Mucosa of descending colon (tissue), 3 donors: ENCODE measurements at regions not wholly inside any gene's neighbourhood (a gene's known extent, or its start where the extent isn't known, plus 50 kb on each side); places are given as distances from the start of the nearest gene placed in this dataset.

Source experiments
- ATAC-seq: fragments of 200-7000 bp; cut with Tn5 transposase; one replicate; pipeline ENCODE4 v1.9.1; 2020; ENCODE audit warnings: mild to moderate bottlenecking, moderate library complexity
- DNase-seq, 3 donors: peaks; one replicate each; pipeline ENCODE4 v3.0.0-alpha.2; 2020
- H3K36me3 ChIP-seq: fragments of 200-600 bp; one replicate; pipeline ENCODE4 v1.8.0; 2021; ENCODE audit warnings: low read depth, mild to moderate bottlenecking
- H3K4me1 ChIP-seq: fragments of 200-600 bp; one replicate; pipeline ENCODE4 v1.8.0; 2021; ENCODE audit warnings: low read depth, mild to moderate bottlenecking
- H3K4me3 ChIP-seq: fragments of 200-600 bp; one replicate; pipeline ENCODE4 v1.8.0; 2021; ENCODE audit warnings: mild to moderate bottlenecking
- H3K9me3 ChIP-seq: fragments of 200-600 bp; one replicate; pipeline ENCODE4 v1.8.0; 2021; ENCODE audit warnings: mild to moderate bottlenecking
- CTCF ChIP-seq: fragments of 200-600 bp; IDR thresholded peaks from one replicate; pipeline ENCODE4 v1.8.0; 2022; ENCODE audit warnings: antibody characterized with exemption, mild to moderate bottlenecking
- intact Hi-C, 2 donors: fragments of 100-400 bp; cut with DNase I in 1 of 2; cut with micrococcal nuclease in 1 of 2; formaldehyde crosslinking; loops; one replicate each; pipeline versions ENCODE4 v1.11.0 to v1.11.1; 2022; cut with DNase I, micrococcal nuclease
- donor health status: DM: no; HTN: no; CAD: no; lungs with moderate emphysema.
- donor health status: DM: no; HTN: no; CAD: no.
- donor health status: DM: no; HTN: yes; CAD: no.

GRCh38 chr17:68134731-68135130 lies 99.2 kb downstream of the KPNA2 start:
- ATAC-seq, result no peak
- no peak for TF ChIP-seq CTCF
- no peak overlapping the region for H3K4me3 ChIP-seq

GRCh38 chr17:68135141-68135887 lies 99.8 kb downstream of the KPNA2 start:
- intact Hi-C loops, result no loop called here
- Histone ChIP-seq H3K4me3 (no peak overlapping the region), H3K9me3 (no peaks in the 10 kb centered on the region), H3K36me3 (no peaks in the 10 kb centered on the region), H3K4me1 (no peaks in the 10 kb centered on the region)
- no peak for TF ChIP-seq CTCF
- ATAC-seq (no peak), DNase-seq (no peak)

More at GRCh38 chr17:68134731-68135130, 99.2 kb downstream of the KPNA2 start:
- Histone ChIP-seq H3K4me1 (no peaks in the 10 kb centered on the region), H3K9me3 (no peaks in the 10 kb centered on the region), H3K36me3 (no peaks in the 10 kb centered on the region)
- intact Hi-C loops, result no loop called here
- DNase-seq, result no peak

- intact Hi-C loops, result no loop called here
- H3K36me3 ChIP-seq, result no peaks in the 10 kb centered on the region
- ATAC-seq (no peak), DNase-seq (no peak)
- no peak overlapping the region for H3K4me3 ChIP-seq
- no peak for TF ChIP-seq CTCF
- H3K4me1 ChIP-seq, result no peaks in the 10 kb centered on the region
- H3K9me3 ChIP-seq, result no peaks in the 10 kb centered on the region
These were observed 105.5 kb downstream of the KPNA2 start for GRCh38 chr17:68141050-68141449.

GRCh38 chr17:68142595-68142994 lies 105.2 kb upstream of the AMZ2 start:
- H3K4me1 ChIP-seq, result no peaks in the 10 kb centered on the region
- H3K4me3 ChIP-seq, result no peak overlapping the region
- TF ChIP-seq CTCF, result no peak
- intact Hi-C loops, result no loop called here
- no peaks in the 10 kb centered on the region for H3K9me3 ChIP-seq
- ATAC-seq (no peak), DNase-seq (no peak)
- no peaks in the 10 kb centered on the region for H3K36me3 ChIP-seq

GRCh38 chr17:68143425-68143824 lies 104.4 kb upstream of the AMZ2 start:
- H3K4me3 ChIP-seq, result no peak overlapping the region
- H3K9me3 ChIP-seq, result no peaks in the 10 kb centered on the region
- no peak for TF ChIP-seq CTCF
- no peaks in the 10 kb centered on the region for H3K36me3 ChIP-seq
- intact Hi-C loops, result no loop called here
- DNase-seq (no peak), ATAC-seq (no peak)
- no peaks in the 10 kb centered on the region for H3K4me1 ChIP-seq

- no peak for ATAC-seq
- Histone ChIP-seq H3K4me3 (no peak overlapping the region), H3K36me3 (no peaks in the 10 kb centered on the region), H3K9me3 (no peaks in the 10 kb centered on the region), H3K4me1 (no peaks in the 10 kb centered on the region)
- DNase-seq, result no peak
- intact Hi-C loops, result no loop called here
- TF ChIP-seq CTCF, result no peak
These were observed 102.8 kb upstream of the AMZ2 start for GRCh38 chr17:68145088-68145487.
